GM20000 (cell line): ENCODE measurements at regions not wholly inside any gene's neighbourhood (a gene's known extent, or its start where the extent isn't known, plus 50 kb on each side); places are given as distances from the start of the nearest gene placed in this dataset.

ENCODE experiments used
- DNase-seq: peaks from one replicate; pipeline ENCODE4 v3.0.0; 2012; ENCODE audit warnings: low spot score
- CTCF ChIP-seq: IDR thresholded peaks from 2 replicates; pipeline ENCODE4 v1.5.1; 2012; ENCODE audit warnings: mild to moderate bottlenecking, control low read depth; ENCODE audit errors: extremely low read depth, missing control alignments

GRCh38 chr6:128600397-128600951 lies 80.1 kb upstream of the PTPRK start:
- DNase-seq: no peak
- TF ChIP-seq CTCF: no peak

DNA sequence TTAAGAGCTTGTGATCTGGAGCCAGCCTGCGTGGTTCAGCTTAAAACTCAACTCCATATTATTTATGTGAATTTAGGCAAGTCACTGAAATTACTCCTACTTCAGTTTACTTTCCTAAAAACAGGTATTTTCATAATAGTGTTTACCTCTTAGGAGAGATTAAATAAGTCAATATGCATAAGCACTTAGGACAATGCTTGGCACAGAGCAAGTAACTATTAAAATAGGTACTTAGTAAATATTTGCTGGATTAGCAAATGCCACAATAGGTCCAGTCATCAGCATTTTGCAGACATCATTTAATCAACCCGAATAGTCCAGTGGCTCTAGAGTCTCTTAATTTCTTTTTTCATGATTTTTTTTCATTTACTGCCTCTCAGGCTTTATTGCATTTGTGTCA lies 78.6 kb upstream of the PTPRK start:
- no peak for DNase-seq
- TF ChIP-seq CTCF: no peak

- DNase-seq: no peak
- no peak for TF ChIP-seq CTCF
These were observed 78.2 kb upstream of the PTPRK start for GRCh38 chr6:128598571-128598970.

- no peak for TF ChIP-seq CTCF
- DNase-seq: no peak
These were observed 77.6 kb upstream of the PTPRK start for GRCh38 chr6:128597956-128598355.

DNA sequence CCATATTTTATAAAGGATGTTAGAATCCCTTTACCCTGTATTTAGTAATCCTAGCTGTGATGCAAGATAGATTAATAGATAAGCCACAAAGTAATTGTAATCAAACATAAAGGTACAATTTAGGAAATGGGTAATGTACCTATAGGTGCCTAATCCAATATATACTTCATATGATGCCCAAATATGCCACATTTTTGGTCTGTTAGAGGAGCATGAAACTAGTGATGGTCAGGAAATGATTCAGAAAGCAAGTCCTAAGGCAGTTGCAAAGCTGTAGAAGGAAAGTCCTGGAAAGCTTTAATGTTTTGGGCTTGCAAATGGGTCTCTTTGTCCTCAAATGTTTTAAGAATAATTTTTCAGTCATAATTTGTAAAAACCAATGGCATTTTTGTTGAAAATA lies 76.6 kb upstream of the PTPRK start:
- no peak for DNase-seq
- TF ChIP-seq CTCF: no peak

- TF ChIP-seq CTCF: no peak
- no peak for DNase-seq
These were observed 75.1 kb upstream of the PTPRK start for GRCh38 chr6:128595544-128595943.

DNA sequence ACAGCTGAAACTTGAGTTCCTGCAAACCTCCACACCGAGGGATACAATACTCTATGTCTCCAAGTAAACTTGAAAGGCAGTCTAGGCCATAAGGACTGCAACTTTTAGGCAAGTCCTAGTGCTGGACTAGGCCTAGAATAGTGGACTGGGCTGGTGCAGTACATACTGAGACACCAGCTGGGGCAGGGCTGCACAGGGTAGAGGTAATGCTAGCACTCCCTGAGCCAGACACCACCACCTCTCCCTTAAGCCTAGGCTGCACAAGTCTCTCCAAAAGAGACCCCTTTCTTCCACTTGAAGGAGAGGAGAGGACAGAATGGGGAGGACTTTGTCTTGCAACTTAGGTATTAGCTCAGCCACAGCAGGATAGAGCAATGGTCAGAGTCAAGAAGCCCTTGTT lies 65.7 kb upstream of the PTPRK start:
- no peak for DNase-seq
- TF ChIP-seq CTCF: no peak
